ENCODE measurements at regions not wholly inside any gene's neighbourhood (a gene's known extent, or its start where the extent isn't known, plus 50 kb on each side); places are given as distances from the start of the nearest gene placed in this dataset.

DNA sequence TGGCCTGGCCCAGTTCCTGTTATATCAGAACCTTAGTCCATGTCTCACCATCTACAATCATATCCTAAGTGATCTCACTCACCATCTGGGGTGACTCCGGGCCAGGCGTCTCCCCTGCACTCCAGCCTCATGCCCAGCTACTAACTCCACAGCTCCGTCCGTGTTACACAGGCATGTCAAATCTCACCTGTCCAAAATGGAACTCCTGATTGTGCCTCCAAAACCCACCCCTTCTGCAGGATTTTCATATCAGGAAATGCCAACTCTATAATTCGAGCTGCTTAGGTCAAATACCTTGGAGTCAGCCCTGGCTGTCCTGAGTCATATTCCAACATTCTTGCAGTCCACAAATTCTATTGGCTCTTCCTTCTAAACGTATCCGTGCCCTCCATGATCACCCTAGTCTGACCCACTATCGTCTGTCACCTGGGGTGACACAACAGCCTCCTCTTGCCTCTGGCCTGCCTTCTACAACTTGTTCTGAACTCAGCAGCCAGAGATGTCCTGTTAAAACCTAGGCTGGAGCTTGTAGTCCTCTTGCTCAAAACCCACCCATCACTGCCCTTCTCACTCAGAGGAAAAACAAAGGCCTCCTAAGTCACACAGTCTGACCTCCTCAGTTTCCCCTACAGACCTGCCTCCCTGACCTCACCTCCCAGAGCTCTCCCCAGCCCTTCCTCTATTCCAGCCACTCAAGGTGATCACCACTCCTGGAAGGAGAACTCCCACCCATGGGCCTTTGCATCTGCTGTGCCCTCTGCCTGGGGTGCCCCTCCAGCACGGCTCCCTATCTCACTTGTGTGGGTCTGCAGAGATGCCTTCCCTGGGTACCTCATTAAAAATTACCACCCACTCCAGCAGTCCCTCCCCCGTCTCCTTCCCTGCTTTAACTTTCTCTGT lies 85.3 kb upstream of the SIRPA start:
- TF ChIP-seq, protein P1, sequence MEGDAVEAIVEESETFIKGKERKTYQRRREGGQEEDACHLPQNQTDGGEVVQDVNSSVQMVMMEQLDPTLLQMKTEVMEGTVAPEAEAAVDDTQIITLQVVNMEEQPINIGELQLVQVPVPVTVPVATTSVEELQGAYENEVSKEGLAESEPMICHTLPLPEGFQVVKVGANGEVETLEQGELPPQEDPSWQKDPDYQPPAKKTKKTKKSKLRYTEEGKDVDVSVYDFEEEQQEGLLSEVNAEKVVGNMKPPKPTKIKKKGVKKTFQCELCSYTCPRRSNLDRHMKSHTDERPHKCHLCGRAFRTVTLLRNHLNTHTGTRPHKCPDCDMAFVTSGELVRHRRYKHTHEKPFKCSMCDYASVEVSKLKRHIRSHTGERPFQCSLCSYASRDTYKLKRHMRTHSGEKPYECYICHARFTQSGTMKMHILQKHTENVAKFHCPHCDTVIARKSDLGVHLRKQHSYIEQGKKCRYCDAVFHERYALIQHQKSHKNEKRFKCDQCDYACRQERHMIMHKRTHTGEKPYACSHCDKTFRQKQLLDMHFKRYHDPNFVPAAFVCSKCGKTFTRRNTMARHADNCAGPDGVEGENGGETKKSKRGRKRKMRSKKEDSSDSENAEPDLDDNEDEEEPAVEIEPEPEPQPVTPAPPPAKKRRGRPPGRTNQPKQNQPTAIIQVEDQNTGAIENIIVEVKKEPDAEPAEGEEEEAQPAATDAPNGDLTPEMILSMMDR (IDR thresholded peaks at IDR 0.05 in 4 of 5, conservative IDR thresholded peaks at IDR 0.05 in 1 of 5): no peak
- TF ChIP-seq POLR2A (IDR thresholded peaks at IDR 0.05): no peak

Measured in gastrocnemius medialis (tissue), 4 donors.